Ishikawa (cell line): ENCODE measurements at regions not wholly inside any gene's neighbourhood (a gene's known extent, or its start where the extent isn't known, plus 50 kb on each side); places are given as distances from the start of the nearest gene placed in this dataset.

Experiments
- CEBPB ChIP-seq: IDR thresholded peaks from 2 replicates; pipeline ENCODE4 v1.6.1; 2012
- CREB1 ChIP-seq: IDR thresholded peaks from 2 replicates; pipeline ENCODE4 v1.6.1; 2012; ENCODE audit warnings: low read depth
- EGR1 ChIP-seq: IDR thresholded peaks from 2 replicates; pipeline ENCODE4 v1.6.1; 2012
- EP300 ChIP-seq: IDR thresholded peaks from 2 replicates; pipeline ENCODE4 v1.6.1; 2012; ENCODE audit warnings: borderline replicate concordance
- REST ChIP-seq: IDR thresholded peaks from 2 replicates; pipeline ENCODE4 v1.6.1; 2012; ENCODE audit warnings: low read depth, mild to moderate bottlenecking
- TCF12 ChIP-seq: IDR thresholded peaks from 2 replicates; pipeline ENCODE4 v1.6.1; 2012; ENCODE audit warnings: low read depth
- TEAD4 ChIP-seq: IDR thresholded peaks from 2 replicates; pipeline ENCODE4 v1.6.1; 2012
- YY1 ChIP-seq: IDR thresholded peaks from 2 replicates; pipeline ENCODE4 v1.6.1; 2012; ENCODE audit warnings: low read depth
- TF ChIP-seq, protein P1 (sequence below): IDR thresholded peaks from 2 replicates; pipeline ENCODE4 v1.6.1; 2012
- TF ChIP-seq, protein P2 (sequence below): IDR thresholded peaks from 2 replicates; pipeline ENCODE4 v1.6.1; 2012

GRCh38 chr6:166739976-166740318 lies 112.9 kb upstream of the RPS6KA2 start:
- TF ChIP-seq TEAD4, result no peak
- TF ChIP-seq, protein P1, sequence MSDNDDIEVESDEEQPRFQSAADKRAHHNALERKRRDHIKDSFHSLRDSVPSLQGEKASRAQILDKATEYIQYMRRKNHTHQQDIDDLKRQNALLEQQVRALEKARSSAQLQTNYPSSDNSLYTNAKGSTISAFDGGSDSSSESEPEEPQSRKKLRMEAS, result no peak
- TF ChIP-seq TCF12, result no peak
- TF ChIP-seq REST, result no peak
- TF ChIP-seq EGR1, result no peak
- TF ChIP-seq CREB1, result no peak
- TF ChIP-seq EP300, result no peak
- no peak for TF ChIP-seq YY1
- TF ChIP-seq, protein P2, sequence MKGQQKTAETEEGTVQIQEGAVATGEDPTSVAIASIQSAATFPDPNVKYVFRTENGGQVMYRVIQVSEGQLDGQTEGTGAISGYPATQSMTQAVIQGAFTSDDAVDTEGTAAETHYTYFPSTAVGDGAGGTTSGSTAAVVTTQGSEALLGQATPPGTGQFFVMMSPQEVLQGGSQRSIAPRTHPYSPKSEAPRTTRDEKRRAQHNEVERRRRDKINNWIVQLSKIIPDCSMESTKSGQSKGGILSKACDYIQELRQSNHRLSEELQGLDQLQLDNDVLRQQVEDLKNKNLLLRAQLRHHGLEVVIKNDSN, result no peak
- no peak for TF ChIP-seq CEBPB
